ENCODE measurements at regions not wholly inside any gene's neighbourhood (a gene's known extent, or its start where the extent isn't known, plus 50 kb on each side); places are given as distances from the start of the nearest gene placed in this dataset.

GRCh38 chr13:90760639-90761038 lies 586.8 kb upstream of the MIR17HG start:
- TF ChIP-seq CTCF (conservative IDR thresholded peaks at IDR 0.05; ENCODE audit: low read depth, low read length) = no peak
- no peak for TF ChIP-seq EZH2 (IDR thresholded peaks at IDR 0.05; ENCODE audit: borderline replicate concordance, low read depth, low read length, poor library complexity, severe bottlenecking)

All from A673 (cell line).